ENCODE measurements at regions not wholly inside any gene's neighbourhood (a gene's known extent, or its start where the extent isn't known, plus 50 kb on each side); places are given as distances from the start of the nearest gene placed in this dataset.

DNA sequence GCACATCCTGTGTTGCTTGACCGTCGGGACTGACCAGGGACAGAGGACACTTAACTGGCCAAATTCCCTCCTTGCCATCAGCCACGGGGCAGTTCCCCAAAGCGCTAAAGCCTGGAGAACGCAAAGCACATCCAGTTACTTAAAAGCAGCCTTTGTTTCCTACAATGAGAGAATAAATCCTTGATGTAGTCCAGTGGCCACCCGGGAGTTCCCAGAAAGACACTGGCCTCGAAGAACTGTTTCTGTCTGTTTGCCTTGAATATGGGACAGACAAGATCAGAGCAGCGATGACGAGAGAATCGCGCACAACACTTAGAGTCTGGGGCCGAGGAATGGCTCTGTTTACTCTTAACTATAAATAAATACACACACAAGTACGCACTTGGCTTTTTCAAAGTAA, 102.2 kb downstream of the TNFAIP2 start:
- no peaks in the 10 kb centered on the region for H3K9me3 Mint-ChIP-seq
- H3K27ac Mint-ChIP-seq = no peak overlapping the region
- H3K27me3 Mint-ChIP-seq (ENCODE audit: low read depth) = peaks cover 34% of the 10 kb centered on the region
- H3K4me3 Mint-ChIP-seq = no peak overlapping the region
- no peak for DNase-seq (ENCODE audit: low spot score in 2 of 2, unreplicated experiment in 2 of 2)
- H3K4me1 Mint-ChIP-seq = no peaks in the 10 kb centered on the region
- TF ChIP-seq, protein P1, sequence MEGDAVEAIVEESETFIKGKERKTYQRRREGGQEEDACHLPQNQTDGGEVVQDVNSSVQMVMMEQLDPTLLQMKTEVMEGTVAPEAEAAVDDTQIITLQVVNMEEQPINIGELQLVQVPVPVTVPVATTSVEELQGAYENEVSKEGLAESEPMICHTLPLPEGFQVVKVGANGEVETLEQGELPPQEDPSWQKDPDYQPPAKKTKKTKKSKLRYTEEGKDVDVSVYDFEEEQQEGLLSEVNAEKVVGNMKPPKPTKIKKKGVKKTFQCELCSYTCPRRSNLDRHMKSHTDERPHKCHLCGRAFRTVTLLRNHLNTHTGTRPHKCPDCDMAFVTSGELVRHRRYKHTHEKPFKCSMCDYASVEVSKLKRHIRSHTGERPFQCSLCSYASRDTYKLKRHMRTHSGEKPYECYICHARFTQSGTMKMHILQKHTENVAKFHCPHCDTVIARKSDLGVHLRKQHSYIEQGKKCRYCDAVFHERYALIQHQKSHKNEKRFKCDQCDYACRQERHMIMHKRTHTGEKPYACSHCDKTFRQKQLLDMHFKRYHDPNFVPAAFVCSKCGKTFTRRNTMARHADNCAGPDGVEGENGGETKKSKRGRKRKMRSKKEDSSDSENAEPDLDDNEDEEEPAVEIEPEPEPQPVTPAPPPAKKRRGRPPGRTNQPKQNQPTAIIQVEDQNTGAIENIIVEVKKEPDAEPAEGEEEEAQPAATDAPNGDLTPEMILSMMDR (IDR thresholded peaks at IDR 0.05; ENCODE audit: unreplicated experiment) = no peak
- no peaks in the 10 kb centered on the region for H3K36me3 Mint-ChIP-seq

DNA sequence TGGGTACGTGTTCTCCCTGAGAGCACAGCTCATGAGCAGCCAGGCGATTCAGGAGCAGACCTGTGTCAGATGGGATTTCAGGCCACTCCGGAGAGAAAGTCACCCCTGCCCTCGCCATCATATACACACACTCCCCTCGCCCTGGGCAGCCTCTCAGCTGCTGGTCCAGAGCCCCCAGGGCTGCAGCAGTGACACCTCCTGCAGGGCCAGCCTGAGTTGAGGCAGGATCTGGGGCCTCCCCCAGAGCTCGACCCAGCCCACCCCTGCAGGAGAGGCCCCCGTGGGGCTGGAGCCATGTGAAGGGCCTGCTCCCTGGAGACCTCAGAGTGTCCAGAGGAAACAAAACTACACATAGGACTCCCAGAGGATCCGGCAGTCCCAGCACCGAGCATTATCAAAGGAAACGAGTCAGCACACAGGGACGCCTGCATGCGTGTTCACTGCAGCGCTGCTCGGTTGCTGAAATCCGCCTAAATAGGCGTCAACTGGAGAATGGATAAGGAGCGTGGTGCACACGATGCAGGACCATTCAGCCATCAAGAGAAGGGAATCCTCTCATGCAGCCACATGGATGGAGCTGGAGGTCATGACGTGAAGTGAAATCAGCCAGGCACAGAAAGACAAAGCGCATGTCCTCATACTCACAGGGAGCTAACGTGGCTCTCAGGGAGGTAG, 104.0 kb downstream of the TNFAIP2 start:
- TF ChIP-seq, protein P1 (IDR thresholded peaks at IDR 0.05; ENCODE audit: unreplicated experiment) = no peak
- peaks cover 20% of the 10 kb centered on the region for H3K27me3 Mint-ChIP-seq (ENCODE audit: low read depth)
- no peak overlapping the region for H3K4me3 Mint-ChIP-seq

DNA sequence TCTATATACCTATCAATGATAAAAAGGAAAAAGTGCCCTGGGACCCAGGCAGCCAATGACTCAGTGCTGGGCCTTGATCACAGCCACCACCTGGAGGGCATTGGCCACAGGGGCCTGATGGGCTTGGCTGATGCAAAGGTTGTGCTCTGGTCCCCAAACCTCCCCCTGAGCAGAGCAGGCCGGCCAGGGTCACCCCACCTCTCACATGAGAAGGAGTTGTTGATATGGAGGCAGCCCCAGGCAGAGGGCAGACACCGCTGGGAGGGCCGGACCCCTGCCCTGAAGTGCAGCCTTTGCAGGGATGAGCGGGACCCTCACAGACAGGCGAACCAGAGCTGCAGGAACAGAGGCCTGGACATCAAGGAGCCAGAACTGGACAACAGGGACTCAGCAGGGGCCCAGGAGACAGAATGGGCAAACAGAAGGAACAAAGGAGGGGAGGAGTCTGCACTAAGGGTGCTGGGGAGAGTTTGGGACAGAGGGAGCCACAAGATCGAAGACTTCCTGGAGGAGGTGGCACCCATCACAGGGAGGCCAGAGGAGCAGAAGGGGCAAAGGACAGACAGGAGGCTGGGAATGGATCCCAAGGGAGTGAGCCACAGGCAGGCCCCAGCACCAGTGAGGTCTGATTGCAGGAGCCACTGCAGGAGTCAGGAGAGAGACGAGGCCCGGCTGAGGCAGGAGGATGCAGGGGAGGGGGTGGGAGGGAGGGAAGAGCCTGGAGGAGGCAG, 105.0 kb downstream of the TNFAIP2 start:
- Mint-ChIP-seq H3K36me3 (no peaks in the 10 kb centered on the region), H3K27me3 (ENCODE audit: low read depth) (peaks cover 11% of the 10 kb centered on the region), H3K27ac (no peak overlapping the region), H3K4me3 (no peak overlapping the region), H3K9me3 (no peaks in the 10 kb centered on the region), H3K4me1 (no peaks in the 10 kb centered on the region)
- TF ChIP-seq, protein P1 (IDR thresholded peaks at IDR 0.05; ENCODE audit: unreplicated experiment) = no peak
- no peak for DNase-seq (ENCODE audit: low spot score in 2 of 2, unreplicated experiment in 2 of 2)

More for the DNA sequence above, 104.0 kb downstream of the TNFAIP2 start:
- no peaks in the 10 kb centered on the region for H3K9me3 Mint-ChIP-seq
- no peaks in the 10 kb centered on the region for H3K4me1 Mint-ChIP-seq
- no peak for DNase-seq (ENCODE audit: low spot score in 2 of 2, unreplicated experiment in 2 of 2)
- H3K27ac Mint-ChIP-seq = no peak overlapping the region
- no peaks in the 10 kb centered on the region for H3K36me3 Mint-ChIP-seq

DNA sequence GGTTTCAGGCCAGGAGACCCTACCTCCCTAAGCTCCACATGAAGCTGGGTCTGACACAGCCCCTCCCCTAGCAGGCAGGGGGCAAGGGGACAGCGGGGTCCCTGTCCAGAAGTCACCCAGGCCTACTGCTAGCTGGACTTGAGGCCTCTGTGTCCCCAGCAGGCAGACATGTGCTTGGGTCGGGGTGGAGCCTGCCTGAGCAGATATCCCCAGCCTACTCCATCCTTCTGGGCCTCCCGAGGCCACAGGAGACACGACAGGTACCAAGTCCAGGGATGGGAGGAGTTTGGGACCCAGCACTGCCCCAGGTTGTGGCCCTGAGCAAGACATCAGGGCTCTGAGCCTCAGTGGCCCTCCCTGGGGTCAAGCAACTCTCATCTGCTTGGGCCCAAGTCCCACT, 105.2 kb upstream of the EIF5 start:
- H3K4me1 Mint-ChIP-seq = no peaks in the 10 kb centered on the region
- no peak overlapping the region for H3K27ac Mint-ChIP-seq
- no peaks in the 10 kb centered on the region for H3K9me3 Mint-ChIP-seq
- no peak overlapping the region for H3K4me3 Mint-ChIP-seq
- H3K36me3 Mint-ChIP-seq = no peaks in the 10 kb centered on the region
- no peak for DNase-seq (ENCODE audit: low spot score in 2 of 2, unreplicated experiment in 2 of 2)
- peaks cover 8% of the 10 kb centered on the region for H3K27me3 Mint-ChIP-seq (ENCODE audit: low read depth)
- TF ChIP-seq, protein P1 (IDR thresholded peaks at IDR 0.05; ENCODE audit: unreplicated experiment) = no peak

DNA sequence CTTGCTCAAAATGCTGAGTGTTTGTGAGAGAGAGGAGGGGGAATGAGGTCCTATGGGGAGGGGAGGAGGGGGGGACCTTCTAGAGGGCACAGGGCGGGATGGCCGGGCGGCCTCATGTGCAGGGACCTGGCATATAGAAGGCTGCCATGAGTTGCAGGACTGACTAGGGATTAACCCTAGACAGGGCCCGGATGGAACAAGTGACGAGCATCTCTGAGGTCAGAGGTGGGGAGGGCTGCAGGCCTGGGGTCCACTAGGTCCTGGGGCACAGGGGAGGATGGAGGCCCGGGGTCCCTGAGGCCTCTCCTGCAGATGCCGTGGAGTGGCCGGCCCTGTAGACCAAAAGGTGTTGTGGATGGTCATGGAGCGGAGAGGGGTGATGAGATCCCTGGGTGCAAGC, 104.0 kb upstream of the EIF5 start:
- Mint-ChIP-seq H3K4me3 (no peak overlapping the region), H3K27me3 (ENCODE audit: low read depth) (peaks cover under 1% of the 10 kb centered on the region), H3K4me1 (peaks cover 8% of the 10 kb centered on the region), H3K9me3 (no peaks in the 10 kb centered on the region), H3K36me3 (no peaks in the 10 kb centered on the region), H3K27ac (no peak overlapping the region)
- DNase-seq (ENCODE audit: low spot score in 2 of 2, unreplicated experiment in 2 of 2) = no peak
- TF ChIP-seq, protein P1 (IDR thresholded peaks at IDR 0.05; ENCODE audit: unreplicated experiment) = no peak

Data from mesothelial cell of epicardium (in vitro differentiated cells).